HFFc6 (cell line): ENCODE measurements at regions not wholly inside any gene's neighbourhood (a gene's known extent, or its start where the extent isn't known, plus 50 kb on each side); places are given as distances from the start of the nearest gene placed in this dataset.

Experiments
- DNase-seq: peaks from one replicate; pipeline ENCODE4 v3.0.0-alpha.2; 2018
- H3K27ac Mint-ChIP-seq: 2 replicates; pipeline ENCODE4 v1.8.0; 2020; ENCODE audit warnings: mild to moderate bottlenecking, mixed read lengths
- H3K27me3 Mint-ChIP-seq: 2 replicates; pipeline ENCODE4 v1.8.0; 2021; ENCODE audit warnings: mild to moderate bottlenecking, moderate library complexity, mixed read lengths; ENCODE audit not compliant: insufficient read depth
- H3K36me3 Mint-ChIP-seq: 2 replicates; pipeline ENCODE4 v1.8.0; 2021; ENCODE audit warnings: low read depth, mixed read lengths
- H3K4me1 Mint-ChIP-seq: 2 replicates; pipeline ENCODE4 v1.8.0; 2020; ENCODE audit warnings: low read depth, mixed read lengths
- H3K4me3 Mint-ChIP-seq: 2 replicates; pipeline ENCODE4 v1.8.0; 2020; ENCODE audit warnings: mild to moderate bottlenecking, moderate library complexity, mixed read lengths
- H3K9me3 Mint-ChIP-seq: 2 replicates; pipeline ENCODE4 v1.8.0; 2020; ENCODE audit warnings: mild to moderate bottlenecking, mixed read lengths
- CTCF ChIP-seq: fragments of 200-600 bp; sonication (generic); IDR thresholded peaks from 2 replicates; pipeline ENCODE4 v1.5.0; 2021; ENCODE audit warnings: antibody characterized with exemption, mild to moderate bottlenecking

GRCh38 chr10:58068809-58069208, 198.9 kb downstream of the IPMK start:
- no peak overlapping the region for H3K27ac Mint-ChIP-seq
- H3K4me1 Mint-ChIP-seq: peaks cover 20% of the 10 kb centered on the region
- H3K27me3 Mint-ChIP-seq: peaks cover 28% of the 10 kb centered on the region
- no peaks in the 10 kb centered on the region for H3K9me3 Mint-ChIP-seq
- no peaks in the 10 kb centered on the region for H3K36me3 Mint-ChIP-seq
- no peak overlapping the region for H3K4me3 Mint-ChIP-seq
- no peak for TF ChIP-seq CTCF
- no peak for DNase-seq

GRCh38 chr10:58066979-58067378, 200.7 kb downstream of the IPMK start:
- no peak overlapping the region for H3K4me3 Mint-ChIP-seq
- H3K27ac Mint-ChIP-seq: no peak overlapping the region

GRCh38 chr10:58066126-58066525, 201.6 kb downstream of the IPMK start:
- DNase-seq: no peak
- H3K4me1 Mint-ChIP-seq: peaks cover 30% of the 10 kb centered on the region
- no peaks in the 10 kb centered on the region for H3K9me3 Mint-ChIP-seq
- TF ChIP-seq CTCF: no peak
- H3K27me3 Mint-ChIP-seq: peaks cover 25% of the 10 kb centered on the region
- H3K4me3 Mint-ChIP-seq: no peak overlapping the region
- no peak overlapping the region for H3K27ac Mint-ChIP-seq
- no peaks in the 10 kb centered on the region for H3K36me3 Mint-ChIP-seq

More at GRCh38 chr10:58066979-58067378, 200.7 kb downstream of the IPMK start:
- Mint-ChIP-seq H3K36me3 (no peaks in the 10 kb centered on the region), H3K4me1 (peaks cover 30% of the 10 kb centered on the region), H3K9me3 (no peaks in the 10 kb centered on the region), H3K27me3 (peaks cover 27% of the 10 kb centered on the region)
- DNase-seq: no peak
- TF ChIP-seq CTCF: no peak

GRCh38 chr10:58065529-58065815, 202.2 kb downstream of the IPMK start:
- Mint-ChIP-seq H3K36me3 (no peaks in the 10 kb centered on the region), H3K27me3 (peaks cover 25% of the 10 kb centered on the region), H3K27ac (no peak overlapping the region), H3K4me3 (peak overlapping the region; percentile 63), H3K4me1 (peaks cover 30% of the 10 kb centered on the region), H3K9me3 (no peaks in the 10 kb centered on the region)
- DNase-seq: no peak
- TF ChIP-seq CTCF: peak; percentile 41

GRCh38 chr10:58064714-58065528, 202.8 kb downstream of the IPMK start:
- Mint-ChIP-seq H3K4me3 (peak overlapping the region; percentile 63), H3K27me3 (peaks cover 25% of the 10 kb centered on the region), H3K9me3 (no peaks in the 10 kb centered on the region), H3K27ac (no peak overlapping the region), H3K36me3 (no peaks in the 10 kb centered on the region), H3K4me1 (peaks cover 30% of the 10 kb centered on the region)
- DNase-seq: peak; percentile 45
- peak; percentile 94 for TF ChIP-seq CTCF
